Adrenal gland (tissue), 5 donors: ENCODE measurements at regions not wholly inside any gene's neighbourhood (a gene's known extent, or its start where the extent isn't known, plus 50 kb on each side); places are given as distances from the start of the nearest gene placed in this dataset.

Experiments
- POLR2A ChIP-seq, 2 donors: fragments of 450-650 bp; IDR thresholded peaks; one replicate each; pipeline ENCODE4 v1.6.1; 2017; ENCODE audit warnings: antibody characterized with exemption in 2 of 2, mild to moderate bottlenecking in 2 of 2, moderate library complexity in 1 of 2
- TF ChIP-seq, protein P1 (sequence below), 6 experiments: fragments of 450-650 bp in 4 of 6; fragments of 200-600 bp in 2 of 6; sonication (generic) in 1 of 6; IDR thresholded peaks; 1 replicate in 5 of 6; 2 replicates in 1 of 6; pipeline versions ENCODE4 v1.5.1 to v1.8.0; 2016 to 2021; ENCODE audit warnings: antibody characterized with exemption in 6 of 6, mild to moderate bottlenecking in 2 of 6, moderate library complexity in 1 of 6
- donor health status: DM: no; HTN: no; CAD: no.

DNA sequence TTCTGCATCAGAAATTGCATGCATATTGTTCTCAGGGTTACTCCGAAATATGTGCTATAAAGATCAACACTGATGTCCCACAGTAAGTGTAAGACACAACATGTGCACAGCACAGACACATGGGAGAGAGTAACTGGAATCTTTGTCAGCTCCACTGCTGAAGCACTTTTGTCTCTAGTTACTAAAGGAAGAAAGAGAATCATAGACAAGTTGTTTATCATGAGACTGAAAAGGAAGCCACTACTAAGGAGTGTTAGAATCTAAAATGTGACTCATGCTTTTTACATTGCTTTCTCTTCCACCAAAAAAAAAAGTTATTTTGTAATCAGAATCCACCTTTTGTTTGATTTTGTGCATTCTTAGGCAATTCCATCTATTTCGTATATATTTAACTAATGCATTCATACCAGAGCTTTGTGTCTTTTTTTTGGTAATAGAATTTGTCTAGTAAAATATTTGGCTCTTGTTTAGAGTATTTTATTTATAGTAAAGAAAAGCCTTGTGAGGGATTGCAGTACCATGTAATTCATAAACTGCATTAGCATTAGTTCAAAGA lies 502.4 kb downstream of the FBXO15 start:
- TF ChIP-seq, protein P1, sequence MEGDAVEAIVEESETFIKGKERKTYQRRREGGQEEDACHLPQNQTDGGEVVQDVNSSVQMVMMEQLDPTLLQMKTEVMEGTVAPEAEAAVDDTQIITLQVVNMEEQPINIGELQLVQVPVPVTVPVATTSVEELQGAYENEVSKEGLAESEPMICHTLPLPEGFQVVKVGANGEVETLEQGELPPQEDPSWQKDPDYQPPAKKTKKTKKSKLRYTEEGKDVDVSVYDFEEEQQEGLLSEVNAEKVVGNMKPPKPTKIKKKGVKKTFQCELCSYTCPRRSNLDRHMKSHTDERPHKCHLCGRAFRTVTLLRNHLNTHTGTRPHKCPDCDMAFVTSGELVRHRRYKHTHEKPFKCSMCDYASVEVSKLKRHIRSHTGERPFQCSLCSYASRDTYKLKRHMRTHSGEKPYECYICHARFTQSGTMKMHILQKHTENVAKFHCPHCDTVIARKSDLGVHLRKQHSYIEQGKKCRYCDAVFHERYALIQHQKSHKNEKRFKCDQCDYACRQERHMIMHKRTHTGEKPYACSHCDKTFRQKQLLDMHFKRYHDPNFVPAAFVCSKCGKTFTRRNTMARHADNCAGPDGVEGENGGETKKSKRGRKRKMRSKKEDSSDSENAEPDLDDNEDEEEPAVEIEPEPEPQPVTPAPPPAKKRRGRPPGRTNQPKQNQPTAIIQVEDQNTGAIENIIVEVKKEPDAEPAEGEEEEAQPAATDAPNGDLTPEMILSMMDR (IDR thresholded peaks at IDR 0.05), result no peak
- no peak for TF ChIP-seq POLR2A (IDR thresholded peaks at IDR 0.05)
